HUES6 (cell line): ENCODE measurements at regions not wholly inside any gene's neighbourhood (a gene's known extent, or its start where the extent isn't known, plus 50 kb on each side); places are given as distances from the start of the nearest gene placed in this dataset.
"Not testable (repeated sequence)": the region's sequence is repeated elsewhere in the genome, so short reads cannot be mapped to it uniquely, and the experiment has no call there.

ENCODE experiments used
- H3K27ac ChIP-seq: 2 replicates; pipeline ENCODE4 v1.7.0; 2013; ENCODE audit warnings: low read depth, mild to moderate bottlenecking, low read length, inconsistent platforms
- H3K27me3 ChIP-seq: 2 replicates; pipeline ENCODE4 v1.6.1; 2013; ENCODE audit warnings: low read length; ENCODE audit not compliant: control insufficient read depth, insufficient read depth
- H3K36me3 ChIP-seq: 2 replicates; pipeline ENCODE4 v1.6.1; 2013; ENCODE audit warnings: low read length; ENCODE audit not compliant: control insufficient read depth, insufficient read depth
- H3K4me1 ChIP-seq: 2 replicates; pipeline ENCODE4 v1.6.1; 2013; ENCODE audit warnings: low read length; ENCODE audit not compliant: control insufficient read depth, insufficient read depth
- H3K4me3 ChIP-seq: 2 replicates; pipeline ENCODE4 v1.5.1; 2013; ENCODE audit warnings: low read depth, low read length
- H3K9ac ChIP-seq: one replicate; pipeline ENCODE4 v1.6.1; 2013; ENCODE audit warnings: mild to moderate bottlenecking, low read length
- H3K9me3 ChIP-seq: 2 replicates; pipeline ENCODE4 v1.6.1; 2013; ENCODE audit warnings: low read depth, low read length; ENCODE audit not compliant: control insufficient read depth, insufficient read depth

DNA sequence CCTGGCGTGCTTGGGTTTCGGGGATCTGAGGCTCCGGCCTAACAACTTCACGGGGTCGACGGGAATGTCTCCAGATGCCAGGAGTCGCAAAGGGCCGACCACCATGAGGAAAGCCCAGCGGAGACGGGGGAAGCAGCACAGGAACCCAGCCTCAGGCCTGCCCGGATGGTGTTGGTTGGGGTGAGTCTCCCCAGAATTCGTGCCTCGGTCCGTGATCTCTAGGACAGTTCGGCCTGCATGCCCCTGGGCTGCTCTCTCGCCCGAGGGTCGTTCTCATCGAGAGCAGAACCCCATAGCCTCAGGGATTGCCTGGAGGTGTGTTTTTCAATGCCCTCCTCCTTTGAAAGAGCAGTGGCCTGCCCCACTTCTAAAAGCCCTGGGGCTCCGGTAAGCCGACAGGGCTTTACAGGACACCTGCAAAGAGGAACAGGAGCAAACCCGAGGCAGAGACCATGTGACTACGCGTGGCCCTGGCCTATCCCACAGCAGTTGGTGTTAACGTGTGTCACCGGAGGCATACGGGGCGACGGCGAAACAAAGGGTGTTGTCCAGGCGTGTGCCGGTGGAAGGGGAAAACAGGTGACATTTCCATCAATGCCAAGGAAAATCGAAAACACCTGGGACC is 973.1 kb upstream of the DEFB115 start:
- Histone ChIP-seq H3K4me3 (no peak overlapping the region; the same call in 1 of the 2 replicates), H3K9me3 (peaks cover 47% of the 10 kb centered on the region; the same call in 1 of the 2 replicates), H3K27me3 (no peaks in the 10 kb centered on the region), H3K36me3 (no peaks in the 10 kb centered on the region), H3K9ac (no peak overlapping the region), H3K27ac (no peak overlapping the region), H3K4me1 (no peaks in the 10 kb centered on the region)

DNA sequence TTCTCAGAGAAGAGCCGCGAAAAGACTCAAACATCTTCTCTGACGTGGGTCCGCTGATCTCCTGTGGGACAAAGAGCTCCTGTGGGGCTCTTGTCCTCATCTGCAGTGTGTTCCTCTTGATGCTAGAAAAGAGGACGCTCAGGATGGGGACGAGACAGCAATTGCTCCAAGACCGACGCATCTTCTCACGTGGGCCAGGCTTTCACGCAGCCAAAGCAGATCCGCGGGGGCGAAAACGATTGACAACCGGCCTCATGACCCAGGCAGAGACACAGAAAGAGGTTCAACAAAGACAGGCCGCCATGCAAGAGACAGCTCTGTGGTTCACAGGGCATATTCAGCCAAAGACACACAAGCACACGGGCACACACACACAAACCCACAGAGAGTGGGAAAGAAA is 971.8 kb upstream of the DEFB115 start:
- H3K4me1 ChIP-seq = no peaks in the 10 kb centered on the region
- H3K36me3 ChIP-seq = no peaks in the 10 kb centered on the region
- no peak overlapping the region for H3K9ac ChIP-seq
- H3K27me3 ChIP-seq = no peaks in the 10 kb centered on the region
- H3K9me3 ChIP-seq = peaks cover 41% of the 10 kb centered on the region; the same call in 1 of the 2 replicates
- no peak overlapping the region for H3K27ac ChIP-seq
- H3K4me3 ChIP-seq = no peak overlapping the region

DNA sequence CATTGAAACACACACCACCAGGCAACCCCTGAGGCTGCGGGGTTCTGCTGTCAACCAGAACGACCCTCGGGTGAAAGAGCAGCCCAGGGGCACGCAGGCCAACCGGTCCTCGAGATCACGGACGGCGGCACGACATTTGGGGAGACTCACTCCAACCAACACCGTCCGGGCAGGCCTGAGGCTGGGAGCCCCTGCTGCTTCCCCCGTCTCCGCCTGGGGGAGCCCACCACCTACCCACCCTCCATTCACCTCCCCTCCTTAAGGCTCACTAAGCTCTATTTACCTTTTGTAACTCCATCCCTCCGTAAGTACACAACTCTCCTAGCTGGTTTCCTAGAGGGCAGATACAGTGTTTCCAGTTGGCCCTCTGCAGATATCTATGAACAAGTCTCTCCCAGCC is 971.3 kb upstream of the DEFB115 start:
- H3K27ac ChIP-seq = no peak overlapping the region
- no peaks in the 10 kb centered on the region for H3K36me3 ChIP-seq
- H3K9me3 ChIP-seq = peaks cover 38% of the 10 kb centered on the region; the same call in 1 of the 2 replicates
- no peak overlapping the region for H3K9ac ChIP-seq
- H3K4me3 ChIP-seq = no peak overlapping the region
- H3K4me1 ChIP-seq = no peaks in the 10 kb centered on the region
- no peaks in the 10 kb centered on the region for H3K27me3 ChIP-seq

DNA sequence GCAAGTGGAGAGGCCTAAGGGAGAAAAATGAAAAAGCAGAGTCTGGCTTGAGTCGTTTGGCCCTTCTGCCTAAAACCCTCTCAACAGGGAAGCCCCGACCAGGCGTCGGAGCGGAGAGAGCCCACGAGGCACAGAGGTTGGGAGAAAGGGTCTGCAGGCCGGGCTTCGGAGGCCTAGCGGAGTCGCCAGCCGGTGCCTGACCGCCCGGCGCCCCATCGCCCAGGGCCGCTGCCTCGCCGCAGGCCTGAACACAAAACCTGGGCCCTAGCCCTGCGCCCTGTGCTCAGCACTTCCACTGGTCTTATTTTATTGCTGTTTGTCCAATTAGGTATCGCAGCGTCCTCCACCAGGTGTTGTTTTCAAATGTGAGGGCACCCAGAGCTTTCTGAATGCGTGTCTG is 970.0 kb upstream of the DEFB115 start:
- not testable (repeated sequence) for H3K4me1 ChIP-seq, H3K27me3 ChIP-seq, H3K9ac ChIP-seq, H3K4me3 ChIP-seq, H3K36me3 ChIP-seq, H3K27ac ChIP-seq
- H3K9me3 ChIP-seq = peaks cover 31% of the 10 kb centered on the region; the same call in 1 of the 2 replicates

DNA sequence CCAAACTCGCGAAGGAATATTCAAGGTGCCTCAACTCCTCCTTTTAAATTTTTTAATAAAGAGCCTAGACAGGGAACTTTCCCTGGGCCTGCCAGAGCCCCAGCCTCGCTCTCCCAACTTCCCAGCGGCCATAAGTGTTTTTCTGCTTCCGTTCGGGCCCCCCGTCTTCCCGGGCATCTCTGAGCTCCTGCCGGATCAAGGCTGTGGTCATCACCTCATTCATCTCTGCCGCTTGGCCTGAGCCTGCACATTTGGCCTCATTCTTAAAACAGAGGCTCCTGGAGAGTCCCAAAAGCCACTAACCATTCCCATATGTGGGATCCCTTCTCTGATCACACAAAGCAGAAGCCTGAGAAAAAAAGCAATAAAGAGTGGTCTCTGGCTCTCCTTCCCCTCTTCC is 969.1 kb upstream of the DEFB115 start:
- Histone ChIP-seq H3K9me3 (peaks cover 32% of the 10 kb centered on the region; the same call in 1 of the 2 replicates), H3K36me3 (no peaks in the 10 kb centered on the region), H3K9ac (no peak overlapping the region), H3K27me3 (no peaks in the 10 kb centered on the region), H3K4me3 (no peak overlapping the region), H3K4me1 (no peaks in the 10 kb centered on the region), H3K27ac (no peak overlapping the region)

DNA sequence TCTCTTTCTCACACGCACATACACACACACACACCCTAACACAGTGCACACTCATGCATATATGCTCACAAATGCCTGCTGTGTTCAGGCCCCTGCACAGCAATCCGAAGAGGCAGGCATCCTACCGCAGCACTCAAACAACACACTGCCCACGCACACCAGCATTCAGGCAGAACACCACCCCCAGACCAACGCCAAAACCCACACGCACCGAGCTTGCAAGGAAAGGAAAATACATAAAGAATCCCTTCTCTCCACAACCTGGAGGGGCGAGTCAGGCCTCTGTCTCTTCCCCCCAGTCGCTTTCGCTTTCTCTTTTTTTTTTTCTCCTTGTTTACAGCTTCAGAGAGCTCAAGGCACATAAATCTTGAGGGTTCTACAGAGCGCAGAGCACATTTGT is 968.4 kb upstream of the DEFB115 start:
- H3K36me3 ChIP-seq, H3K4me3 ChIP-seq, H3K4me1 ChIP-seq, H3K27ac ChIP-seq, H3K9ac ChIP-seq, H3K27me3 ChIP-seq: not testable (repeated sequence)
- peaks cover 29% of the 10 kb centered on the region; the same call in 1 of the 2 replicates for H3K9me3 ChIP-seq

DNA sequence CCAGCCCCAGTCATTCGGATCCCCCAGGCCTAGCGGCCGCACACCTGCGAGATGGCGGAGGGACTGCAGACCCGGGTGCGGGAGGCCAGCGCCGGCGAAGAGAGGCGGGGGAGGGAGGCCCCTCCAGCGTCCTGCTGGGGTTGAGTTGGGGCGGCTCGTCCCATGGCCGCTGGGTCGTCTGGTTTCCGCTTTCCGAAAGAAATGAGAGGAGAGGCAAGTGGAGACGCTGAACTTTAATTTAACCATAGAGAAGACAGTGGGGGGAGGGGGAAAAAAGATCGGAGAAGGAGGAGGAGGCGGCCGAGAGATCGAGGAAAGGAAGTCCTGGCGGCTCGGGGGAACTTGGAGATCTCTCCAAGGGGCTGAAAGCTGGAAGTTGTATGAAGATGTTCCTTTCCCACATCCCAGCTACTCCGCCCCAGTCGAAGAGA is 967.7 kb upstream of the DEFB115 start:
- H3K36me3 ChIP-seq, H3K27ac ChIP-seq, H3K27me3 ChIP-seq, H3K4me1 ChIP-seq, H3K9ac ChIP-seq, H3K4me3 ChIP-seq: not testable (repeated sequence)
- H3K9me3 ChIP-seq = peaks cover 27% of the 10 kb centered on the region; the same call in 1 of the 2 replicates

DNA sequence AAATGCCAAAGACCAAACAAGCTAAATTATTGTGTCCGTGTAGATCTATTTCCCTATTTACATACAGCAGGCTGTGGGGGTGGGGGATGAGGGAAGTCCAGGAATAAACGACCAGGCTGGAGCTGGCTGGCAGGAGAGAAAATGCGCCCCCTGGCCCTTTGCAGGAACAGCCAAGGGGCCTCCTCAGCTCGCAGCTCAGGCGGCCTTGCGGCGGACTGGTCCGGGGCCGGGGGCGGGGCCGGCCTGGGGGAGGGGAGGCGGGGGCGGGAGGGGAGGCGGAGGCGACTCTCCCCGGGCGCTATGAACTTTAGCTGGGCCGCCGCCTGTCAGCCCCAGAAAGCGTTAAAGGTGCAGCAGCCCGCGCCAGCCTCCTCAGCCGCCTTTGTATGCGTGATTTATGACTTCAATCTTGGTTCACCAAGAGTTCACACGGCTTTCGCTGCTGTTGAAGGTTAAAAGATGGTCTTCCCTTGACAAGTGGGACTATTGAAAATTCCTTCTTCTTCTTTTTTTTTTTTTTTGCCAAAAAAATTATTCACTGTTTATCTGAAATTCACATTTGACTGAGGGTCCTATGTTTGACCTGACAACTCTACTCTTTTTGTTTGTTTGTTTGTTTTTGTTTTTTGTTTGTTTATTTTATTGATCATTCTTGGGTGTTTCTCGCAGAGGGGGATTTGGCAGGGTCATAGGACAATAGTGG is 967.0 kb upstream of the DEFB115 start:
- not testable (repeated sequence) for H3K27ac ChIP-seq, H3K27me3 ChIP-seq, H3K4me1 ChIP-seq, H3K9ac ChIP-seq, H3K36me3 ChIP-seq, H3K4me3 ChIP-seq
- peaks cover 31% of the 10 kb centered on the region; the same call in 1 of the 2 replicates for H3K9me3 ChIP-seq

DNA sequence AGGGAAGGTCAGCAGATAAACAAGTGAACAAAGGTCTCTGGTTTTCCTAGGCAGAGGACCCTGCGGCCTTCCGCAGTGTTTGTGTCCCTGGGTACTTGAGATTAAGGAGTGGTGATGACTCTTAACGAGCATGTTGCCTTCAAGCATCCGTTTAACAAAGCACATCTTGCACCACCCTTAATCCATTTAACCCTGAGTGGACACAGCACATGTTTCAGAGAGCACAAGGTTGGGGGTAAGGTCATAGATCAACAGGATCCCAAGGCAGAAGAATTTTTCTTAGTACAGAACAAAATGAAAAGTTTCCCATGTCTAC is 966.4 kb upstream of the DEFB115 start:
- H3K4me3 ChIP-seq, H3K27ac ChIP-seq, H3K36me3 ChIP-seq, H3K4me1 ChIP-seq, H3K27me3 ChIP-seq, H3K9ac ChIP-seq: not testable (repeated sequence)
- peaks cover 28% of the 10 kb centered on the region; the same call in 1 of the 2 replicates for H3K9me3 ChIP-seq

DNA sequence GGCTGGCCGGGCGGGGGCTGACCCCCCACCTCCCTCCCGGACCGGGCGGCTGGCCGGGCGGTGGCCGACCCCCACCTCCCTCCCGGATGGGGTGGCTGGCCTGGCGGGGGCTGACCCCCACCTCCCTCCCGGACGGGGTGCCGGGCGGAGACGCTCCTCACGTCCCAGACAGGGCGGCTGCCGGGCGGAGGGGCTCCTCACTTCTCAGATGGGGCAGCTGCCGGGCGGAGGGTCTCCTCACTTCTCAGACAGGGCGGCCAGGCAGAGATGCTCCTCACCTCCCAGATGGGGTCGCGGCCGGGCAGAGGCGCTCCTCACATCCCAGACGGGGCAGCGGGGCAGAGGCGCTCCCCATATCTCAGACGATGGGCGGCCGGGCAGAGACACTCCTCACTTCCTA is 965.8 kb upstream of the DEFB115 start:
- peaks cover 27% of the 10 kb centered on the region; the same call in 1 of the 2 replicates for H3K9me3 ChIP-seq

DNA sequence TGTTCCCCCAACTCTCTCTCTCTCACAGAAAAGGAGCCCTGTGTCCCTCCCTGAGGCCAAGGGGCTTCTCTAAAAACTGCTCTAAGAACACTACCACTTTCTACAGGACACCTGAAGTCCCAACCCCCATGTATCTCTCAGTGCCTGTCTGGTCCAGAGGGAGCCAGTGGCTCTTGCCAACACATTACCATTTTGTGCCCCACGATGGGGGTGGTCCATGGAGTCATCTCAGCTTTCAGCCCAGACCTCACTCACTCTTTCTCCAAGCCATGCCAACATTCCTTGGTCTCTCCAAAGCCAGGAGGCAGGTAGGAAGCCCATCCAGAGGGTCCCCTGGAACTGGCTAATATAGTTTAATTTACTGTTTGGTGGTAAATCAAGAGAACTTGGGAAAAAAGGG is 962.1 kb upstream of the DEFB115 start:
- not testable (repeated sequence) for H3K4me3 ChIP-seq, H3K9ac ChIP-seq, H3K4me1 ChIP-seq, H3K27ac ChIP-seq, H3K27me3 ChIP-seq, H3K36me3 ChIP-seq
- H3K9me3 ChIP-seq = peaks cover 20% of the 10 kb centered on the region; the same call in 1 of the 2 replicates

More for the DNA sequence above, 965.8 kb upstream of the DEFB115 start:
- H3K36me3 ChIP-seq, H3K27me3 ChIP-seq, H3K27ac ChIP-seq, H3K4me3 ChIP-seq, H3K4me1 ChIP-seq, H3K9ac ChIP-seq: not testable (repeated sequence)
